NB4 (cell line): ENCODE measurements at regions not wholly inside any gene's neighbourhood (a gene's known extent, or its start where the extent isn't known, plus 50 kb on each side); places are given as distances from the start of the nearest gene placed in this dataset.

Source experiments
- DNase-seq: peaks from one replicate; pipeline ENCODE4 v3.0.0; 2010; ENCODE audit warnings: low read depth
- H3K4me3 ChIP-seq: one replicate; pipeline ENCODE4 v1.5.1; 2011; ENCODE audit warnings: mild to moderate bottlenecking, low read depth, low read length, moderate library complexity
- CTCF ChIP-seq: IDR thresholded peaks from one replicate; pipeline ENCODE4 v1.5.1; 2012; ENCODE audit warnings: low read depth, low read length
- MAX ChIP-seq: IDR thresholded peaks from 2 replicates; pipeline ENCODE4 v1.6.1; 2011; ENCODE audit warnings: low read depth, low read length
- MYC ChIP-seq: IDR thresholded peaks from 2 replicates; pipeline ENCODE4 v1.6.1; 2011; ENCODE audit warnings: low read depth, low read length
- POLR2A ChIP-seq: IDR thresholded peaks from 2 replicates; pipeline ENCODE4 v1.6.1; 2011; ENCODE audit warnings: mild to moderate bottlenecking; ENCODE audit not compliant: insufficient read length; ENCODE audit errors: extremely low read depth

- no peak overlapping the region for H3K4me3 ChIP-seq
- no peak for TF ChIP-seq POLR2A
- no peak for TF ChIP-seq MYC
- no peak for TF ChIP-seq CTCF
- no peak for TF ChIP-seq MAX
- DNase-seq: no peak
Measured at GRCh38 chr6:163843218-163843617, 428.7 kb downstream of the QKI start.

- TF ChIP-seq MYC: no peak
- no peak for TF ChIP-seq CTCF
- no peak for TF ChIP-seq POLR2A
- TF ChIP-seq MAX: no peak
Measured at GRCh38 chr6:163842467-163842866, 427.9 kb downstream of the QKI start.

GRCh38 chr6:163841733-163842132 is 427.2 kb downstream of the QKI start:
- no peak for DNase-seq
- TF ChIP-seq CTCF: no peak
- no peak for TF ChIP-seq MAX
- TF ChIP-seq POLR2A: no peak
- TF ChIP-seq MYC: no peak

More at GRCh38 chr6:163842467-163842866, 427.9 kb downstream of the QKI start:
- no peak overlapping the region for H3K4me3 ChIP-seq
- no peak for DNase-seq

GRCh38 chr6:163841326-163841725 is 426.8 kb downstream of the QKI start:
- TF ChIP-seq POLR2A: no peak
- TF ChIP-seq MAX: no peak
- no peak for TF ChIP-seq MYC
- no peak for TF ChIP-seq CTCF
- no peak for DNase-seq
- H3K4me3 ChIP-seq: no peak overlapping the region

More at GRCh38 chr6:163841733-163842132, 427.2 kb downstream of the QKI start:
- H3K4me3 ChIP-seq: no peak overlapping the region

GRCh38 chr6:163840880-163841279 is 426.4 kb downstream of the QKI start:
- no peak overlapping the region for H3K4me3 ChIP-seq
- no peak for TF ChIP-seq MAX
- TF ChIP-seq POLR2A: no peak
- no peak for TF ChIP-seq CTCF
- TF ChIP-seq MYC: no peak
- DNase-seq: no peak

- H3K4me3 ChIP-seq: no peak overlapping the region
- TF ChIP-seq MYC: no peak
- TF ChIP-seq CTCF: no peak
- TF ChIP-seq MAX: no peak
- no peak for TF ChIP-seq POLR2A
- DNase-seq: no peak
Measured at GRCh38 chr6:163839296-163839695, 424.8 kb downstream of the QKI start.
